Stomach (tissue), 4 donors: ENCODE measurements at regions not wholly inside any gene's neighbourhood (a gene's known extent, or its start where the extent isn't known, plus 50 kb on each side); places are given as distances from the start of the nearest gene placed in this dataset.

Source experiments
- CTCF ChIP-seq, 7 experiments: fragments of 450-650 bp in 4 of 7; fragments of 200-600 bp in 3 of 7; sonication (generic) in 3 of 7; IDR thresholded peaks; one replicate each; pipeline ENCODE4 v1.5.1; 2016 to 2019; ENCODE audit warnings: antibody characterized with exemption in 7 of 7, control low read depth in 2 of 7, mild to moderate bottlenecking in 1 of 7
- POLR2A ChIP-seq, 4 donors: fragments of 450-650 bp; IDR thresholded peaks; one replicate each; pipeline ENCODE4 v1.6.1; 2016; ENCODE audit warnings: antibody characterized with exemption in 4 of 4, control low read depth in 2 of 4, mild to moderate bottlenecking in 1 of 4, moderate library complexity in 1 of 4
- POLR2AphosphoS5 ChIP-seq, 3 donors: sonication (generic); formaldehyde crosslinking; IDR thresholded peaks; one replicate each; pipeline ENCODE4 v1.6.1; 2016; ENCODE audit warnings: antibody characterized with exemption in 3 of 3

GRCh38 chr1:168786476-168787330 lies 57.7 kb upstream of the DPT start:
- TF ChIP-seq CTCF (IDR thresholded peaks at IDR 0.05) (no peak), POLR2A (IDR thresholded peaks at IDR 0.05) (no peak), POLR2AphosphoS5 (IDR thresholded peaks at IDR 0.05) (no peak)
